Mucosa of stomach (tissue), 1 donor: ENCODE measurements at regions not wholly inside any gene's neighbourhood (a gene's known extent, or its start where the extent isn't known, plus 50 kb on each side); places are given as distances from the start of the nearest gene placed in this dataset.

Experiments
- H3K27me3 ChIP-seq: one replicate; pipeline ENCODE4 v1.7.0; 2013; ENCODE audit warnings: mild to moderate bottlenecking, low read length; ENCODE audit not compliant: control insufficient read depth, insufficient read depth
- H3K36me3 ChIP-seq: one replicate; pipeline ENCODE4 v1.7.0; 2013; ENCODE audit warnings: low read length; ENCODE audit not compliant: control insufficient read depth, insufficient read depth
- H3K4me1 ChIP-seq: one replicate; pipeline ENCODE4 v1.7.0; 2013; ENCODE audit warnings: mild to moderate bottlenecking, low read length; ENCODE audit not compliant: control insufficient read depth, insufficient read depth
- H3K4me3 ChIP-seq: one replicate; pipeline ENCODE4 v1.7.0; 2013; ENCODE audit warnings: low read length
- H3K9ac ChIP-seq: one replicate; pipeline ENCODE4 v1.7.0; 2013; ENCODE audit warnings: mild to moderate bottlenecking, low read length, moderate library complexity
- H3K9me3 ChIP-seq: one replicate; pipeline ENCODE4 v1.7.0; 2013; ENCODE audit warnings: mild to moderate bottlenecking, low read length, moderate library complexity; ENCODE audit not compliant: control insufficient read depth
- donor health status: Pancreatic carcinoma.

GRCh38 chr3:181458857-181459256, 252.9 kb upstream of the SOX2 start:
- Histone ChIP-seq H3K4me1 (no peaks in the 10 kb centered on the region), H3K27me3 (no peaks in the 10 kb centered on the region), H3K9ac (no peak overlapping the region), H3K9me3 (no peaks in the 10 kb centered on the region), H3K4me3 (no peak overlapping the region), H3K36me3 (no peaks in the 10 kb centered on the region)

GRCh38 chr3:181457756-181458155, 254.0 kb upstream of the SOX2 start:
- H3K27me3 ChIP-seq: no peaks in the 10 kb centered on the region
- no peaks in the 10 kb centered on the region for H3K36me3 ChIP-seq
- H3K4me3 ChIP-seq: no peak overlapping the region
- H3K9ac ChIP-seq: no peak overlapping the region
- no peaks in the 10 kb centered on the region for H3K9me3 ChIP-seq
- H3K4me1 ChIP-seq: no peaks in the 10 kb centered on the region

- H3K9ac ChIP-seq: no peak overlapping the region
These were observed 254.5 kb upstream of the SOX2 start for GRCh38 chr3:181457190-181457589.

GRCh38 chr3:181455276-181455675, 256.4 kb upstream of the SOX2 start:
- H3K36me3 ChIP-seq: no peaks in the 10 kb centered on the region
- no peaks in the 10 kb centered on the region for H3K9me3 ChIP-seq
- H3K9ac ChIP-seq: no peak overlapping the region
- no peaks in the 10 kb centered on the region for H3K27me3 ChIP-seq
- no peak overlapping the region for H3K4me3 ChIP-seq
- H3K4me1 ChIP-seq: no peaks in the 10 kb centered on the region

More at GRCh38 chr3:181457190-181457589, 254.5 kb upstream of the SOX2 start:
- H3K4me3 ChIP-seq: no peak overlapping the region
- no peaks in the 10 kb centered on the region for H3K27me3 ChIP-seq
- no peaks in the 10 kb centered on the region for H3K4me1 ChIP-seq
- no peaks in the 10 kb centered on the region for H3K9me3 ChIP-seq
- H3K36me3 ChIP-seq: no peaks in the 10 kb centered on the region

GRCh38 chr3:181454451-181455027, 257.2 kb upstream of the SOX2 start:
- Histone ChIP-seq H3K4me3 (no peak overlapping the region), H3K27me3 (no peaks in the 10 kb centered on the region), H3K4me1 (no peaks in the 10 kb centered on the region), H3K9me3 (no peaks in the 10 kb centered on the region), H3K36me3 (no peaks in the 10 kb centered on the region), H3K9ac (no peak overlapping the region)

- Histone ChIP-seq H3K4me1 (no peaks in the 10 kb centered on the region), H3K9ac (no peak overlapping the region), H3K36me3 (no peaks in the 10 kb centered on the region), H3K27me3 (no peaks in the 10 kb centered on the region), H3K9me3 (no peaks in the 10 kb centered on the region), H3K4me3 (no peak overlapping the region)
These were observed 265.0 kb upstream of the SOX2 start for GRCh38 chr3:181446741-181447140.

- H3K9me3 ChIP-seq: no peaks in the 10 kb centered on the region
- no peaks in the 10 kb centered on the region for H3K27me3 ChIP-seq
- no peak overlapping the region for H3K9ac ChIP-seq
- H3K4me1 ChIP-seq: no peaks in the 10 kb centered on the region
- H3K36me3 ChIP-seq: no peaks in the 10 kb centered on the region
- no peak overlapping the region for H3K4me3 ChIP-seq
These were observed 269.7 kb upstream of the SOX2 start for GRCh38 chr3:181442066-181442465.

GRCh38 chr3:181432992-181433391, 278.7 kb upstream of the SOX2 start:
- Histone ChIP-seq H3K4me1 (no peaks in the 10 kb centered on the region), H3K36me3 (no peaks in the 10 kb centered on the region), H3K9ac (no peak overlapping the region), H3K4me3 (no peak overlapping the region), H3K9me3 (no peaks in the 10 kb centered on the region), H3K27me3 (no peaks in the 10 kb centered on the region)

GRCh38 chr3:181431748-181432147, 280.0 kb upstream of the SOX2 start:
- no peaks in the 10 kb centered on the region for H3K4me1 ChIP-seq
- no peaks in the 10 kb centered on the region for H3K36me3 ChIP-seq
- H3K4me3 ChIP-seq: no peak overlapping the region
- no peaks in the 10 kb centered on the region for H3K27me3 ChIP-seq
- H3K9ac ChIP-seq: no peak overlapping the region
- no peaks in the 10 kb centered on the region for H3K9me3 ChIP-seq

- Histone ChIP-seq H3K4me1 (peaks cover 6% of the 10 kb centered on the region), H3K9ac (no peak overlapping the region), H3K9me3 (no peaks in the 10 kb centered on the region), H3K27me3 (no peaks in the 10 kb centered on the region), H3K4me3 (no peak overlapping the region), H3K36me3 (no peaks in the 10 kb centered on the region)
These were observed 286.7 kb upstream of the SOX2 start for GRCh38 chr3:181425074-181425473.

- H3K27me3 ChIP-seq: no peaks in the 10 kb centered on the region
- no peak overlapping the region for H3K9ac ChIP-seq
- no peaks in the 10 kb centered on the region for H3K9me3 ChIP-seq
- H3K4me1 ChIP-seq: peaks cover 6% of the 10 kb centered on the region
- H3K36me3 ChIP-seq: no peaks in the 10 kb centered on the region
- H3K4me3 ChIP-seq: no peak overlapping the region
These were observed 293.5 kb upstream of the SOX2 start for GRCh38 chr3:181418233-181418632.

GRCh38 chr3:181417748-181418147, 294.0 kb upstream of the SOX2 start:
- H3K4me3 ChIP-seq: no peak overlapping the region
- H3K9me3 ChIP-seq: no peaks in the 10 kb centered on the region
- H3K9ac ChIP-seq: no peak overlapping the region
- H3K27me3 ChIP-seq: no peaks in the 10 kb centered on the region
- peaks cover 6% of the 10 kb centered on the region for H3K4me1 ChIP-seq
- H3K36me3 ChIP-seq: no peaks in the 10 kb centered on the region

GRCh38 chr3:181410870-181411269, 300.9 kb upstream of the SOX2 start:
- Histone ChIP-seq H3K4me1 (no peaks in the 10 kb centered on the region), H3K4me3 (no peak overlapping the region), H3K9me3 (no peaks in the 10 kb centered on the region), H3K9ac (no peak overlapping the region), H3K36me3 (no peaks in the 10 kb centered on the region), H3K27me3 (no peaks in the 10 kb centered on the region)
